ENCODE measurements at regions not wholly inside any gene's neighbourhood (a gene's known extent, or its start where the extent isn't known, plus 50 kb on each side); places are given as distances from the start of the nearest gene placed in this dataset.

DNA sequence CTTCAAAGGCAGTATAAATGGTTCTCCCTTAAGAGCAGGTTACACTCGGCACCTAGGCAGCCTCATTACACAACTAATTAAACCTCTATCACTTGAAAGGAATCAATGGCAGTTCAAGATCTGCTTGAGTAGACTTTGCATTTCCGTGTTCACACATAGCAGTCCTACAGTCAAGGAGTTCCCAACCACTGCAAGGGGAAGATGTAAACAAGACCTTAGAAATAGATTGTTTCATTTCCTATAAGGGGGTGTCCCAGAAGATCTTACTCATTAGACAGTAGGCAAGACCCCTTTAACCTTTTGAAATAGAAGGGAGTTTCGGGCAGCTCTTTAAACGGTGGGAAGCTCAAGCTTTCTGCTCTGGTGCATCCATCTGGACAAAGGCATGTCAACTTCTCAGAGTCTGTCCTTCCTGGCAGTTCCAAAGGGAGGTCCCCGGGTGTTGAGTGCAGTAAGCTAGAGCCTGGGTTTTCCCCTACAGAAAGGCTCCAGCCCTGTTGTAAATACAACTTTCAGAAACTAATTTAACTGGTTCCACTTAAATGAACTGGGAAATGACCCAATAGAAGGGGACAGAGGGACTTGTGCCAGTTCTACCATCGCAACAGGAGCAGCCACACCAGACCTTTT, 150.8 kb downstream of the RBMX2 start:
- no peaks in the 10 kb centered on the region; a peak in 1 of 4 replicates for H3K27me3 ChIP-seq (replicated peaks in 1 of 2; ENCODE audit: control insufficient read depth in 2 of 2, insufficient read depth in 2 of 2, low read length in 1 of 2)
- no TSS peak for BruUV-seq (replicated peaks)
- ChIA-PET POLR2A (no interaction called here), RAD21 (ENCODE audit: unreplicated experiment) (no interaction called here), CTCF (interaction anchor here (1.6 kb wide), 1 partner anchor 23 kb away, joined by 5 read pairs; no protein-coding TSS in a partner anchor), SMC1A (ENCODE audit: uncharacterized antibody, unreplicated experiment) (no interaction called here)
- no peak overlapping the region for H2AFZ ChIP-seq (ENCODE audit: control insufficient read depth, low read depth, low read length)
- no peaks in the 10 kb centered on the region for H3K9me3 ChIP-seq (replicated peaks; ENCODE audit: control insufficient read depth, insufficient read depth, low read length)
- TF ChIP-seq, protein P1, sequence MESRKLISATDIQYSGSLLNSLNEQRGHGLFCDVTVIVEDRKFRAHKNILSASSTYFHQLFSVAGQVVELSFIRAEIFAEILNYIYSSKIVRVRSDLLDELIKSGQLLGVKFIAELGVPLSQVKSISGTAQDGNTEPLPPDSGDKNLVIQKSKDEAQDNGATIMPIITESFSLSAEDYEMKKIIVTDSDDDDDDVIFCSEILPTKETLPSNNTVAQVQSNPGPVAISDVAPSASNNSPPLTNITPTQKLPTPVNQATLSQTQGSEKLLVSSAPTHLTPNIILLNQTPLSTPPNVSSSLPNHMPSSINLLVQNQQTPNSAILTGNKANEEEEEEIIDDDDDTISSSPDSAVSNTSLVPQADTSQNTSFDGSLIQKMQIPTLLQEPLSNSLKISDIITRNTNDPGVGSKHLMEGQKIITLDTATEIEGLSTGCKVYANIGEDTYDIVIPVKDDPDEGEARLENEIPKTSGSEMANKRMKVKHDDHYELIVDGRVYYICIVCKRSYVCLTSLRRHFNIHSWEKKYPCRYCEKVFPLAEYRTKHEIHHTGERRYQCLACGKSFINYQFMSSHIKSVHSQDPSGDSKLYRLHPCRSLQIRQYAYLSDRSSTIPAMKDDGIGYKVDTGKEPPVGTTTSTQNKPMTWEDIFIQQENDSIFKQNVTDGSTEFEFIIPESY (IDR thresholded peaks at IDR 0.05): no peak
- no peak for TF ChIP-seq CHD2 (IDR thresholded peaks at IDR 0.05; ENCODE audit: borderline replicate concordance, low read depth, low read length)
- no peak for TF ChIP-seq NFIC (IDR thresholded peaks at IDR 0.05; ENCODE audit: low read depth, low read length)
- ATAC-seq (peak; percentile 57), FAIRE-seq (no peak), DNase-seq (ENCODE audit: low read depth, low spot score) (no peak)
- in situ Hi-C loops (cut with MboI) (no loop called here), intact Hi-C loops (cut with micrococcal nuclease; ENCODE audit: unreplicated experiment) (no loop called here)
- H3K9ac ChIP-seq (ENCODE audit: control insufficient read depth, insufficient read depth, low read length): no peak overlapping the region
- H3K27ac ChIP-seq (ENCODE audit: control insufficient read depth, insufficient read depth): no peak overlapping the region
- no peaks in the 10 kb centered on the region for H3K79me2 ChIP-seq (ENCODE audit: control insufficient read depth, insufficient read depth, low read length)
- 1% methylated on average over 6 of the region's 6 CpGs for WGBS (ENCODE audit: insufficient coverage, insufficient replicate concordance, low lambda C conversion rate, missing lambda C conversion rate)
- no peak overlapping the region for H3K4me3 ChIP-seq
- no peaks in the 10 kb centered on the region for H4K20me1 ChIP-seq (ENCODE audit: control insufficient read depth, insufficient read depth)
- no peaks in the 10 kb centered on the region for H3K36me3 ChIP-seq (ENCODE audit: control insufficient read depth in 2 of 2, insufficient read depth in 2 of 2, low read length in 1 of 2)
- no peaks in the 10 kb centered on the region for H3K4me1 ChIP-seq (ENCODE audit: control insufficient read depth, insufficient read depth, low read length)
- no peak overlapping the region for H3K4me2 ChIP-seq (ENCODE audit: control insufficient read depth, insufficient read depth)

DNA sequence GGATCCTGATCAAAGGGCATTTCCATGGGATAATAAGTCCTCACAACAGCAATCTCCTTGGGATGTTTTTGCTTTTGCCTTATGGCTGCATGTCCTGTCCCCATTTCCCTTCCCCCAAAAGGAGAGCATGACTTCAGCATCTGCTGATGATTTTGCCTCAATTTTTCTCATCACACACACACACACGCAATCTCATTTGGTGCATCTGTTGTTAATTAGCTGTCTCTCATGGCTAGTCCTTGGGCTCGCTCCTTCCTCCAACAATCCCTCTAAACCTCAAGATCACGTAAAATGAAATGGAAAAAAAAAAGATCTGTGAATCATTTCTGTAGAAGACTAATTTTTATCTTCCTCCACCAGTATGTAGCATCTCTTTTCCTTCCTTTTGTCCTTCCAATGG, 153.6 kb downstream of the RBMX2 start:
- H4K20me1 ChIP-seq (ENCODE audit: control insufficient read depth, insufficient read depth): no peaks in the 10 kb centered on the region; the same call in 1 of the 2 replicates
- no peak for FAIRE-seq
- H3K9ac ChIP-seq (ENCODE audit: control insufficient read depth, insufficient read depth, low read length): no peak overlapping the region
- BruUV-seq (replicated peaks): no TSS peak
- intact Hi-C loops (cut with micrococcal nuclease; ENCODE audit: unreplicated experiment): no loop called here
- ChIA-PET SMC1A (ENCODE audit: uncharacterized antibody, unreplicated experiment) (interaction anchor here (0.6 to 0.7 kb wide), 2 partner anchors 84 to 280 kb away, joined by 4 read pairs; no protein-coding TSS in a partner anchor), POLR2A (no interaction called here), RAD21 (ENCODE audit: unreplicated experiment) (no interaction called here), CTCF (interaction anchor here (0.6 kb wide), 1 partner anchor 376 kb away, joined by 3 read pairs; no protein-coding TSS in a partner anchor)
- H3K4me1 ChIP-seq (ENCODE audit: control insufficient read depth, insufficient read depth, low read length): no peaks in the 10 kb centered on the region
- no peak overlapping the region for H3K4me2 ChIP-seq (ENCODE audit: control insufficient read depth, insufficient read depth)
- WGBS (ENCODE audit: insufficient coverage, insufficient replicate concordance, low lambda C conversion rate, missing lambda C conversion rate): 25% methylated on average over 3 of the region's 3 CpGs
- no peak overlapping the region for H2AFZ ChIP-seq (ENCODE audit: control insufficient read depth, low read depth, low read length)
- no peak for DNase-seq (ENCODE audit: low read depth, low spot score)
- no peak for ATAC-seq
- no peak overlapping the region for H3K4me3 ChIP-seq
- no peaks in the 10 kb centered on the region for H3K9me3 ChIP-seq (replicated peaks; ENCODE audit: control insufficient read depth, insufficient read depth, low read length)
- in situ Hi-C loops (cut with MboI): no loop called here
- H3K27me3 ChIP-seq (replicated peaks in 1 of 2; ENCODE audit: control insufficient read depth in 2 of 2, insufficient read depth in 2 of 2, low read length in 1 of 2): no peaks in the 10 kb centered on the region; a peak in 1 of 4 replicates
- H3K27ac ChIP-seq (ENCODE audit: control insufficient read depth, insufficient read depth): no peak overlapping the region
- H3K36me3 ChIP-seq (ENCODE audit: control insufficient read depth in 2 of 2, insufficient read depth in 2 of 2, low read length in 1 of 2): no peaks in the 10 kb centered on the region
- H3K79me2 ChIP-seq (ENCODE audit: control insufficient read depth, insufficient read depth, low read length): no peaks in the 10 kb centered on the region
- no peak for TF ChIP-seq TAF1 (IDR thresholded peaks at IDR 0.05; ENCODE audit: borderline replicate concordance, low read depth, low read length)
- TF ChIP-seq YBX1 (IDR thresholded peaks at IDR 0.05): no peak
- no peak for TF ChIP-seq ZZZ3 (IDR thresholded peaks at IDR 0.05; ENCODE audit: control insufficient read depth, insufficient read length, low read depth)
- TF ChIP-seq SRF (IDR thresholded peaks at IDR 0.05; ENCODE audit: low read depth in 2 of 2, low read length in 2 of 2): no peak
- no peak for TF ChIP-seq CHD4 (IDR thresholded peaks at IDR 0.05)
- TF ChIP-seq SUPT20H (IDR thresholded peaks at IDR 0.05; ENCODE audit: borderline replicate concordance, control insufficient read depth, low read depth, low read length): no peak
- TF ChIP-seq NR2F1 (conservative IDR thresholded peaks at IDR 0.05): no peak
- TF ChIP-seq, protein P2, sequence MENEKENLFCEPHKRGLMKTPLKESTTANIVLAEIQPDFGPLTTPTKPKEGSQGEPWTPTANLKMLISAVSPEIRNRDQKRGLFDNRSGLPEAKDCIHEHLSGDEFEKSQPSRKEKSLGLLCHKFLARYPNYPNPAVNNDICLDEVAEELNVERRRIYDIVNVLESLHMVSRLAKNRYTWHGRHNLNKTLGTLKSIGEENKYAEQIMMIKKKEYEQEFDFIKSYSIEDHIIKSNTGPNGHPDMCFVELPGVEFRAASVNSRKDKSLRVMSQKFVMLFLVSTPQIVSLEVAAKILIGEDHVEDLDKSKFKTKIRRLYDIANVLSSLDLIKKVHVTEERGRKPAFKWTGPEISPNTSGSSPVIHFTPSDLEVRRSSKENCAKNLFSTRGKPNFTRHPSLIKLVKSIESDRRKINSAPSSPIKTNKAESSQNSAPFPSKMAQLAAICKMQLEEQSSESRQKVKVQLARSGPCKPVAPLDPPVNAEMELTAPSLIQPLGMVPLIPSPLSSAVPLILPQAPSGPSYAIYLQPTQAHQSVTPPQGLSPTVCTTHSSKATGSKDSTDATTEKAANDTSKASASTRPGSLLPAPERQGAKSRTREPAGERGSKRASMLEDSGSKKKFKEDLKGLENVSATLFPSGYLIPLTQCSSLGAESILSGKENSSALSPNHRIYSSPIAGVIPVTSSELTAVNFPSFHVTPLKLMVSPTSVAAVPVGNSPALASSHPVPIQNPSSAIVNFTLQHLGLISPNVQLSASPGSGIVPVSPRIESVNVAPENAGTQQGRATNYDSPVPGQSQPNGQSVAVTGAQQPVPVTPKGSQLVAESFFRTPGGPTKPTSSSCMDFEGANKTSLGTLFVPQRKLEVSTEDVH (IDR thresholded peaks at IDR 0.05; ENCODE audit: low read depth, partially characterized antibody): no peak
- TF ChIP-seq TBL1XR1 (IDR thresholded peaks at IDR 0.05; ENCODE audit: low read depth, low read length): no peak
- TF ChIP-seq KLF5 (IDR thresholded peaks at IDR 0.05; ENCODE audit: partially characterized antibody): no peak
- no peak for TF ChIP-seq RCOR1 (conservative IDR thresholded peaks at IDR 0.05; ENCODE audit: low read depth, low read length)
